Frontal cortex (tissue), 3 donors: ENCODE measurements at regions not wholly inside any gene's neighbourhood (a gene's known extent, or its start where the extent isn't known, plus 50 kb on each side); places are given as distances from the start of the nearest gene placed in this dataset.
"Not testable (repeated sequence)": the region's sequence is repeated elsewhere in the genome, so short reads cannot be mapped to it uniquely, and the experiment has no call there.

Experiments used
- DNase-seq, 2 donors: peaks; one replicate each; pipeline ENCODE4 v3.0.0; 2012; ENCODE audit warnings: low spot score in 2 of 2
- FAIRE-seq: peaks from 2 replicates; lab custom pipeline; 2012; peaks lifted over from hg19 to GRCh38; lab: Jason Lieb, UNC
- donor health status: control.
- donor health status: control.
- donor health status: control.

DNA sequence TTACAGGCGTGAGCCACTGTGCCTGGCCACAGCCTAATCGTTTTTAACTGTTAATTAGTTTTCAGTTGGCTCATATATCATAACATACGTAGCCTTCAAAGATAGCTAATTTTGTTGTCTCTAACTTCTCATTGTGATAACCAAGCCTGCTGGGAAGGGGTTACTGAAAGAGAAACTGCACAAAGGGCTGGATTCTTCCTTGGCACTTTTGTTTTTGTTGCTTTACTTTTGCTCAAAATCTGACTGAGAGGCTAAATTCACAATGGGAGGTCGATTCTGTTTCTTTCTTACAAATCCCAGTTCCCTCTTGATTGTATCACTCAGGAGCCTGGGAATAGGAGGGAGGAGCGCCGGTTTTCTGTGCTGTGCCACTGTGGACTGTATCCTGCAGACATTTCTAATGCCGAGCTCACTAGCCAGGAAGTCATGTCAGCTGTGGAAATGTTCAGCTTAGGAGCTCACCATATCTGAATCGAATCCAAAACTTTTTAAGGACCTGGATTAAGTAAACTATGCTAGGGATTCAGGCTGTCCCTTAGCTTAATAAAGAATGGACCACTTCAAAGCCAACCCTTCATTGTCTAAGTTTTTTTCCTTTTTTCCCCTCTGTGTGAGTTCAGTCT, 120.5 kb upstream of the FAT1 start:
- no peak for DNase-seq
- no peak for FAIRE-seq

DNA sequence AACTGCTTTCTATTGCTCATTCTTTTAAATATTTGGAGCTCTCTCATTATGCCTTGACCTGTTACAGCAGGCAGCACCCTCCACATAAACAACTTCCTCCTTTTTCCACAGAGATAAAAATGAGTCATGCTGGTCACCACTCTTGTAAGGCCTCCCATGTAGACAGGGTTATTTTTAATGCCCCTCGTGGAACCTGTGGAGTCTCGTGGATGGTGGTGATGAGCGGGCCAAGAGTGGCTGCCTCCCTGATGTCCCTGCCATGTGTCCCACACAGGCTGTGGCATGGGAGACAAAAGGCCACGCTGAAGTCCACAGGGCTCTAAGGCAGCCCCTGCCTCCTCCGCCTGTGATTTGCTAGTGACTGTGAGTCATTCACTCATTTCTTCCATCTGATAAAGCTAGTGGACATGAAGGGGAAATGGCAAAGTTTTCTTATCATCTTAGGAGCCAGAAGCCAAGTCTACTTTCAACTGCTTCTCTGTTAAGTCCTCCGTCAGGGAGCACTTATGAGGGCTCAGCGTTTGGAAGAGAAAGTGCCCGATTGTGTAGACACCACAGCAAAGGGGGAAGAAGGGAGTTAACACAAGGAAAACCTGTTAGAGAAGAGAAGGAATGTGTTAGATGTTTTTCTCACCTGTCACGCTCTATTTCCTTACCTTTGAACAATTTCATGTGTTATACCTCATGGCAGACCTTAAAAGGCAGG, 121.6 kb upstream of the FAT1 start:
- FAIRE-seq: no peak
- no peak for DNase-seq

DNA sequence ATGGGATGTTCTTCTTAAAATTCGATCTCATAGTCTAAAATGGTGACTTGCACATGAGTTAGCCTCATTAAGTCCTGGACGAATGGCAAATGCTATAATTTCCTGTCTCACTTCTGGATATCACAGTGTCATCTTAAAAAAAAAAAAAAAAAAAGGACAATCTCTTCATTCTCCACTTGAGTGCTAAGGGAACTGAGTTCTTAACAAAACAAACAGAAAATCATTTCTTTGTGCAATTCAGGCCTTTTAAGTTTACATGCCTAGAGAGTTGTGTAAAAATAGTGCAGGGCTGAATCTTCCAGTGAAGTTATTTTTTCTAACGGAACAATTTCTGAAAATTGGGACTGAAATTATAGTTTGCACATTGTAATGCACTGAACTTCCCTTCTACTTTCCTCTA, 122.8 kb upstream of the FAT1 start:
- FAIRE-seq (no peak), DNase-seq (no peak)

DNA sequence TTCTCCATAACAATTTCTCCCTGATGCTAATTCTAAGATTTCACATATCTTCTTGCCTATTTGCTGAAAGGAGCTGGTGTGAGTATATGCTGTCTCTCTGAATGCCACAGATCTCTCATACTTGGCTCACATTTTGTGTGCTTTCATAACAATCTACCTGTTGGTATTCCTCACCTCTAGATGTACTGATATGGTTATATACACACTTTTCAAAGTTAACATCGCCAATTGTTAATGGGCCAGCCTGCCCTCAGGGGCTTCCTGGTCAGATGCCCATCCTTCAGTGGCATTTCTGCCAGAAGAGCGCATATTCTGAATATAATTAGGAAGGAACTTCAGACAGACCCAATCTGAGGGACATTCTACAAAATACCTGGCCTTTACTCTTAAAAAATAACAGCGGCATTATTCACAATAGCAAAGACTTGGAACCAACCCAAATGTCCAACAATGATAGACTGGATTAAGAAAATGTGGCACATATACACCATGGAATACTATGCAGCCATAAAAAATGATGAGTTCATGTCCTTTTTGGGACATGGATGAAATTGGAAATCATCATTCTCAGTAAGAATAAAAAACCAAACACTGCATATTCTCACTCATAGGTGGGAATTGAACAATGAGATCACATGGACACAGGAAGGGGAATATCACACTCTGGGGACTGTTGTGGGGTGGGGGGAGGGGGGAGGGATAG, 123.9 kb upstream of the FAT1 start:
- not testable (repeated sequence) for DNase-seq, FAIRE-seq

DNA sequence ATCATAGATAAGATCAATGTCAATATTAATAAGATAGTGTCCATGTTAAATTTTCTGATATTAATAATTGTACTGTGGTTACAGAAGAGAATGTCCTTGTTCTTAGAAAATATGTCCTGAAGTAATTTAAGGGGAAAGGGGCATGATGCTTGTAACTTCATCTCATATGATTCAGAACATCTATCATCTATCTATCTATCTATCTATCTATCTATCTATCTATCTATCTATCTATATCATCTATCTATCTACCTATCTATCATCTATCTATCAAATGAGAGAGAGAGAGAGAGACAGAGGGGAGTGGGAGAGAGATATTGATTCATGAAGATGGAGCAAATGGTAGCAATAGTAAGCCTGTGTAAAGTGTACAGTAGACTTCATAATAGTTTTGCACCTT, 124.8 kb upstream of the FAT1 start:
- FAIRE-seq (no peak), DNase-seq (no peak)

DNA sequence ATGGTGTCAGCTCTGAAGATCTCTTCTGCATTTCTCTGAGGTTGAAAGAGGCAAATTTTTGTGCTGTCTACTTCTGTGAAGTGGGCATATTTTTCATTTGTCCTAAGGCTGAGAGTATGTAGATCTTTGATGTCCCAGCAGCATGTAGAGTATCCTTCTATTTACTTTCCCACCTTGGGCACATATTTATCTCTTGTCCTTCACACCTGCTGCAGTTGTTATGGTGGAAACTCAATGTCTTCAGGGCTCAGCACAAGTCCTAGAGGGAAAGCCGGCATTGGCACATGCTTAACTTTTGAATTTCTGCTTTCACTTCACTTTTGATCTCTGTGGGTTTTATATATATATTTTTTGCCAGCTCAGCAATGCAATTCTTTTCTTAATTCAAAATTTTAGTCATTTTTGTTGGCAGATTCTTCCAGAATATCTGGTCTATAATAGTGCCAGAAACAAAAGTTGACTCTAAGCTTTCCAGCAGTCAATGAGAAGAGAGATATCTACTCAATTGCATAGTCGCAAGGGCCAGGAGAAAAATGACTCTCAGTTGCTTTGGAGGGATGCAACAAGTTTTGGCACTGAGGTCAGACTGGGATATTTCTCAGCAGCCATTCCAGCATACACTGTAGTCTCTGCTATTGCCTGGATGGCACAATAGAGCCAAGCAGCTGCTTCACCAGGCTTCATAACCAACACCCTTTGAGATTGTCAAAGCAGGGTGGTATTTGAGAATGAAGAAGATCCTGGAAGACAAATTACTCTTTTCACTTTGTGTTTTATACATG, 127.8 kb upstream of the FAT1 start:
- FAIRE-seq (no peak), DNase-seq (no peak)

DNA sequence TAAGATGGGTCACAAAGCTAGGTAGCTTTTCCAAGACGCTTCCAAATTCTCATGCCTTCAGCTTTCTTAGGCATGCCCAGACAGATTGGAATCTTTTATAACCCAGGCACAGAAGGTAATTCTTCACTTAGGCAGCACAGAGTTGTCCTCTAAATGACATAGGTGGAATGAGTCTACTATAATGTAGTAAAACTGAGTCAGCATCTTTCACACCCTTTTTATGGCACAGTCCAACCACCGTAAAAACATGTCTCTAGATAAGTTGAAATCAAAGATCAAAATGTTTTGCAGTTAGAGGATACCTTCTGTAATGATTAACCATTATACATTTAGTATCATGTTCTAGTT, 128.4 kb upstream of the FAT1 start:
- FAIRE-seq: no peak

DNA sequence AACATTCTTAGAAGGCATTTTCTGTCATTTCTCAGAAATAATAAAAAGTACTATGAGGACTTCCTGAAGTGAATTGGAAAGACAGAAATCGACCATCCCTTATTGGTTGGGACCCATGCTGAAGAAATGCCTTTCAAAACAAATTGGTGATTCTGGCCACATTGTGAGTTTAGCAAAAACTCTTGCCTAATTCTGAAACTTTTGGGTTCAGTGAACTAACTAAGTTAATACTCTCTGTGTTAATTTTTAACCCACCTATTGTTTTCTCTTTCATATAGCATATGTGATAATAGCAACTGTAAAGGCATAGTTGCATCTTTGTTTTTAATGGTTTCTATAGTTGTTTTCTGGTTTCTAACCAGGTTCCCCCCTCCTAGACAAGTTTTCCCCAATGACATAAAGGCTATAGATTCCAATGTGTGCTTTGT, 129.3 kb upstream of the FAT1 start:
- no peak for DNase-seq
- no peak for FAIRE-seq

More for the DNA sequence above, 128.4 kb upstream of the FAT1 start:
- no peak for DNase-seq

DNA sequence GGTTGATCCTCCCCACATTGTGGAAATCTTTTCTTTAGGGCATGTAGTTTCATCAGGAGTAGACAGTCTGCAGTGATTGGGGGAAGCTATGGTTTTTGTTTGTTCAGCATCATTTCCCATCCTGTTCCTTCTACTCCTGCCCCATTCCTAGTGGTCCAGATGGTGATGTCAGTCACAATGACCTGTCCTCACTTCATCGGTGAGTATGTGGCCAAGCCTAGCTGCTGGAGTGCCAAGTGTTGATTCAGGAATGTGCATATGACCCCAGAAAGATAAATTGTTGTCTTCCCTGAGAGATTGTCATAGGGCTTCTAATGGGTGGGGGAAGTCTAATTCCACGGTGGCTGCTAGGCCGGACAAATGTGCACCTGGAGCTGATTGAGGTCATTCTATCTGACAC, 130.6 kb upstream of the FAT1 start:
- FAIRE-seq (no peak), DNase-seq (no peak)

DNA sequence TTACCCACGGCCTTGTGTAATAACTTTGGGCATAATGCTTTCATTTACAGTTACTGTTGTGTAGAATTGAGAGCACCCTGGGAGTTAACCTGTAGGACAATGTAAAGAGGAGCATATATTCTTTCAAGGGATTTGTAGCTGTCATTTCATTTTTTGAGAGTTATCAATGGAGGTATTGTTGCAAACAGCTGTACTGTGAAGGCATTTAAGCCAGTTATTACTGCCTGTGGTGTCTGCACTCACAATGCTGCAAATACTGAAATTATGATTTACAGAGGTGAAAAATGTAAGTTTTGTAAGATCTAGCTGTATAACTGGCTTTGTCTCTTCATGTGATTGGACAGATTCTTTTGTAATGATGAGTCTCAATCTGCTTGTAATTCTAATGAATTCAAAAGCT, 131.5 kb upstream of the FAT1 start:
- FAIRE-seq: no peak

DNA sequence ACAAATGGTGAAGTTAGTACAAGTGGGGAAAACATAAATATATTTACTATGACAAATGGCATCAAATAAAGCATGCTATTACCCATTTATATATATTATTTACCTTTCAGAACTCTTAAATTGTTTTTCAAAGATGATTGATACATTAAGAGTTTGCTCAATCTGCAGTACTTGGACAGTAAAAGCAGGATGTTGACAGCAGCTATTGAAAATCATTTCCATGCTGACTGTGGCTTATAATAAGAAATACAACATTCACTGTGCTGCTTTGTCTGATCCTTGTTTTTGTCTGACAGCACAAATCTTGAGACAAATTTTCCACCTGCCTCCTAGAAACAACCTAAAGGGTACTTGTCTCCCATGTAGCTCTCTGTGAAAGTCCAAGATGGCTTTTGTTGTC, 134.1 kb upstream of the FAT1 start:
- DNase-seq (no peak), FAIRE-seq (no peak)

More for the DNA sequence above, 131.5 kb upstream of the FAT1 start:
- no peak for DNase-seq

DNA sequence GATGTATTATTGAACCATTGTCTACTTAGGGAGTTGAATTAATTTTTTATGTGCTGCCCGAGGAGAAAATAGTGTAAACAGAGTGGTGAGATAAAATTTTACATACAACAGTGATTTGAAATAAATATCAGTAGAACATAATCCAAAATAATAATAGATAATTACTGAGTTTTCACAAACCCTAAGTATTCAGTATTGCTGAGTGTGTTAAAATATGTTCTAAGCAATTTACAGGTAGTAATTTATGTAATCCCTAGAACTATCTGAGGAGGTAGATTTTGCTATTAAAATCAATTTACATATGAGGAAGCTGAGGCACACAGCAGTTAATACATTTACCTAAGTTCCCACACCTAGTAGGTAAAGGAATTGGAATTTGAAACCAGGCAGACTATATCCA, 134.7 kb upstream of the FAT1 start:
- no peak for FAIRE-seq
- DNase-seq: no peak

DNA sequence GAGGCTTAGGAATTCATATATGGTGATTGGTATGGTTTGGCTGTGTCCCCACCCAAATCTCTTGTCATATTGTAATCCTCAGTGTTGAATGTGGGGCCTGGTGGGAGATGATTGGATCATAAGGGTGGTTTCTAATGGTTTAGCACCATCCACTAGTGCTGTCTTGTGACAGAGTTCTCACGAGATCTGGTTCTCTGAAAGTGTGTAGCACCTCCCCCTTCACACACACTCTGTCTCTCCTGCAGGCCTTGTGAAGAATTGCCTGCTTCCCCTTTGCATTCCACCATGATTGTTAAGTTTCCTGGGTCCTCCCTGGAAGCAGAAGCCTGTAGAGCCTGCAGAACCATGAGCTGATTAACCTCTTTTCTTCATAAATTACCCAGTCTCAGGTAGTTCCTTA, 135.8 kb upstream of the FAT1 start:
- FAIRE-seq (no peak), DNase-seq (no peak)

DNA sequence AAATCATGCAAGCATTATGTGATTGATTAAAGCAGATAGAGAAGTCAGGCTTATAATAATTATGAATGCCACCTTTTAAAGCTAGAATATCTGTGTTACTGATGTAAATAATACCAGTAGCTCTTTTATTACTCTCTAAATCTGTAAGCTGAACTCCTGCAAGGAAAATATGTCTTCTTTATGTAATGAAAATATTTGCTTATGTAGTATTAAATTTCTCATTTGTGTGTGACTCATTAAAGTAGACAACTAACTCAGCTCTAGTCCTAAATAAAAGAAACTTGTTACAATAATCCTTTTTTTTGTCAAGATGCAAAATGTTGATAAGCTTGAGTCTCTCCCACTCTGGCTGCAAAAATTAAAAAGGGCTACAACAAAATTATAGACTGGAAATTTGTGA, 137.7 kb upstream of the FAT1 start:
- FAIRE-seq: no peak

DNA sequence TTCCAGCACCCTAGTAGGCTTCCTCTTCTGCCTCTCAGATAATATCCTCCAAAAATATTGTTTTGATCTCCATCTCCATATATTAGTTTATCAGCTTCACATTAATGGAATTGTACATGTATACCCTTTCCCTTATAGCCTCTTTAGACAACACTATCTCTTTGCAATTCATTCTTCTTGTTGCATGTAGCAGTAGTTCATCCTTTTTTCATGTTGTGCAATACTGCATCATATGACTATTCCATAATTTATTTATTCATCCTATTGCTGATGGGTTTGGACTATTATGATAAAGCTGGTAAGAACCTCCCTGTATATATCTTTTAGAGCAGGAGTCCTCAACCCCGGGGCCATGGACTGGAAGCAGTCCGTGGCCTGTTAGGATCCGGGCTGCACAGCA, 148.2 kb upstream of the FAT1 start:
- DNase-seq (no peak), FAIRE-seq (no peak)

More for the DNA sequence above, 137.7 kb upstream of the FAT1 start:
- DNase-seq: no peak

DNA sequence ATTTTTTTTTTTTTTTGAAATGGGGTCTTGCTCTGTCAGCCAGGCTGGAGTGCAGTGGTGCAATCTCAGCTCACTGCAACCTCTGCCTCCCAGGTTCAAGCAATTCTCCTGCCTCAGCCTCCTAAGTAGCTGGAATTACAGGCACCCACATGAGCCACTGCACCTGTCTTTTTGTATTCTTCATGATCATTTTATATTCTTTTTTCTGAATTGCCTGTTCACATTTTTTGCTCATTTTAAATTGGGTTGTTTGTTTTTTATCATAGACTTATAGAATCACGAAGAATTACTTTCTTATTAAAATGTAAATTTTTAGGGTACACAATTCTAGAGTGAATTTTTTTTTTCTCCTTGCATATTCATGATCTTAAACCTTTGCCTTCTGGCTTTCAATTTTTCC, 149.4 kb upstream of the FAT1 start:
- not testable (repeated sequence) for FAIRE-seq, DNase-seq

DNA sequence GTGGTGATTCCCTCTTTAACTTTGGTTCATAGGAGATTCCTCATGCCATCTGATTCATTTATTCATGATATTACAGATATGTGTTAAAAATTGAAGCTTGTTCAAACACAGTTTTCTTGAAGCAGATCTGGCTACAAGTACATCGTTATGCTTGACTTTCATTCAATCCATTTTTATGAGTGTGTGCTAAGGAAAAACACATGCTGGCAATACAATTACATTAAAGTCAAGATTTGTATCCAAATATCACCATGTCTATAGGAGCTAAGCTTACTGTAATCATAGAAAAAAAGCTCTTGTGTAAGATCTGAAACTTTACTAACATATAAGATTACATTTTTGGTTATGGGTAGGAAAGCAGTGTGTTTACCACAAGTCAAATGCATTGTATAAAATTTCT, 151.8 kb upstream of the FAT1 start:
- DNase-seq (no peak), FAIRE-seq (no peak)

DNA sequence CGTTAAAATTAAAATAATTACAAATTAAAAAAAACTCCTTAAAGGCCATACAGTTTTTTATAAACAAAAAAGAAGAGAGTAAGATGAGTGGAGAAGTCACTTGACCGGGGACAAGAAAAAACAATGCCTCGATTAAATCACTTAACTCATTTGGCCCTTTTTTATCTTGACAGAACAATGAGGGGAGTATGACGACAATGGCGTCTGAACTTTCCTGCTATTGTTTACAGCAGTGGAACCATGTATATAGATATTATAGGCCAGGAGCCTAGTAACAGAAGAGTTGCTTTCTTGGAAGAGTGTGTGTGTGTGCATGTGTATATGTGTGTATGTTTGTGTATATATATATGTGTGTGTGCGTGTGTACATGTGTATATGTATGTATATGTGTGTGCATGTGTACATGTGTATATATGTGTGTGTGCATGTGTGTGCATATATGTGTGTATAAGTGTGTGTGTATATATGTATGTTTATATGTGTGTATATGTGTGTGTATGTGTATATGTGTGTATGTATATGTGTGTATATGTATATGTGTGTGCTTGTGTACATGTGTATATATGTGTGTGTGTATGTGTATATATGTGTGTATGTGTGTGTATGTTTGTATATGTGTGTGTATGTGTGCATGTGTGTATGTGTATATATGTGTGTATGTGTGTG, 153.4 kb upstream of the FAT1 start:
- no peak for FAIRE-seq

DNA sequence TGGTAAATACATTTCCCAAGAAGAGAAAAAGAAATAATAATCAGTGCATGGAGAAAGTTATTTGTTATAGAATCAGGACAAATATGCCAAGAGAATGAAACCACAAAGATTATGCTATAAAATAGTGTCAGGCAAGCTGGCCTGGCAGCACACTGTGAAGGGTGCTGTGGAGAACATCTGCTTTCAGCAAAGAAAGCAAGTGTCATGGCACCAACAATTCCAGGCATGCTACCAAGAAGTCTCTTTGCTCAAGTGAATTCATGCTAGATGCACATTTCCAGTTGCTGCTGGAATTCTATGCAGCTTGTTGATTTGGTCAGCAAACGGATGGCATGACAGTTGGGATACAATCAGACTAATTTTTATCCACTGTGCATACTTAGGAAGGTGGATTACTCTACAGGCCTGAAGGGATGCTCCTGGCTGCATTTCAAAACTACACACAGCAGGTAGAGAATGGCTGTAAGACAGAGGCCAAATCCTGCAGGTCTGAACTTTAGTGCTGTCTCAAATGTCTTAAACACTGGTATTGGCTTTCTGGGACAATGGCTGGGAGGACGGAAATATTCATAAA, 154.6 kb upstream of the FAT1 start:
- no peak for DNase-seq
- no peak for FAIRE-seq

More for the DNA sequence above, 153.4 kb upstream of the FAT1 start:
- no peak for DNase-seq
